ENCODE measurements at regions not wholly inside any gene's neighbourhood (a gene's known extent, or its start where the extent isn't known, plus 50 kb on each side); places are given as distances from the start of the nearest gene placed in this dataset.

DNA sequence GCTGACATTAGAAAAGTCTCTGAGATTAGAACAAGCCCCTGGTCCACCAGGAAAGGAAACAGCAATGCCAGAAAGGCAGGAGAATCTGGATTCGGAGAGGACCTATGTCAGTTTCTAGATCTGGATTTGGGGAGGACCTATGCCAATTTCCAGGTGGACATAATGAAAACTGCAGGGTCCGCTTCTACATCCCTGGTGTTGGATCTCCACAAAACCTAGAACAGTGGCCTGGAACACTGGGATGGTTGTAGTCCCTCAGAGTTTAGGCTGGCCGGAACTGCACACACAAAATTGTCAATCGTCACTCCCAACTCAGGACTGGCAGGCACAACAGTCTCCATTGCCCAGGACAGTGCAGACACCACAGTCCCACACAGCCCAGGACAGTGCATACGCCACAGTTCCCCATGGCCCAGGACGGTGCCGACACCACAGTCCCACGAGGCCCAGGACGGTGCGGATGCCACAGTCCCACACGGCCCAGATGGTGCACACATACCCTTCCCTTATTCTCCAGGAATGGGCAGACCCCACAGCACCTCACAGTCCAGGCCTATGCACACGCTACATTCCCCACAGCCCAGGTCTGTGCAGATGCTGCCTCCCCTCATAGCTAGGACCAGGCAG lies 341.7 kb downstream of the UQCRFS1 start:
- Histone ChIP-seq H3K27ac (no peak overlapping the region), H3K4me1 (replicated peaks in 1 of 2) (no peaks in the 10 kb centered on the region), H3K9me3 (replicated peaks in 1 of 3) (no peaks in the 10 kb centered on the region), H3K4me3 (no peak overlapping the region), H3K27me3 (no peaks in the 10 kb centered on the region), H3K36me3 (replicated peaks in 1 of 2) (no peaks in the 10 kb centered on the region)
- intact Hi-C loops (cut with DNase I) = no loop called here
- 82 to 90% (median 87%) methylated on average over 5 to 12 of the region's 12 CpGs for WGBS, 4 donors
- DNase-seq = no peak
- TF ChIP-seq, protein P1, sequence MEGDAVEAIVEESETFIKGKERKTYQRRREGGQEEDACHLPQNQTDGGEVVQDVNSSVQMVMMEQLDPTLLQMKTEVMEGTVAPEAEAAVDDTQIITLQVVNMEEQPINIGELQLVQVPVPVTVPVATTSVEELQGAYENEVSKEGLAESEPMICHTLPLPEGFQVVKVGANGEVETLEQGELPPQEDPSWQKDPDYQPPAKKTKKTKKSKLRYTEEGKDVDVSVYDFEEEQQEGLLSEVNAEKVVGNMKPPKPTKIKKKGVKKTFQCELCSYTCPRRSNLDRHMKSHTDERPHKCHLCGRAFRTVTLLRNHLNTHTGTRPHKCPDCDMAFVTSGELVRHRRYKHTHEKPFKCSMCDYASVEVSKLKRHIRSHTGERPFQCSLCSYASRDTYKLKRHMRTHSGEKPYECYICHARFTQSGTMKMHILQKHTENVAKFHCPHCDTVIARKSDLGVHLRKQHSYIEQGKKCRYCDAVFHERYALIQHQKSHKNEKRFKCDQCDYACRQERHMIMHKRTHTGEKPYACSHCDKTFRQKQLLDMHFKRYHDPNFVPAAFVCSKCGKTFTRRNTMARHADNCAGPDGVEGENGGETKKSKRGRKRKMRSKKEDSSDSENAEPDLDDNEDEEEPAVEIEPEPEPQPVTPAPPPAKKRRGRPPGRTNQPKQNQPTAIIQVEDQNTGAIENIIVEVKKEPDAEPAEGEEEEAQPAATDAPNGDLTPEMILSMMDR (IDR thresholded peaks at IDR 0.05) = no peak
- TF ChIP-seq POLR2A (IDR thresholded peaks at IDR 0.05) = no peak

DNA sequence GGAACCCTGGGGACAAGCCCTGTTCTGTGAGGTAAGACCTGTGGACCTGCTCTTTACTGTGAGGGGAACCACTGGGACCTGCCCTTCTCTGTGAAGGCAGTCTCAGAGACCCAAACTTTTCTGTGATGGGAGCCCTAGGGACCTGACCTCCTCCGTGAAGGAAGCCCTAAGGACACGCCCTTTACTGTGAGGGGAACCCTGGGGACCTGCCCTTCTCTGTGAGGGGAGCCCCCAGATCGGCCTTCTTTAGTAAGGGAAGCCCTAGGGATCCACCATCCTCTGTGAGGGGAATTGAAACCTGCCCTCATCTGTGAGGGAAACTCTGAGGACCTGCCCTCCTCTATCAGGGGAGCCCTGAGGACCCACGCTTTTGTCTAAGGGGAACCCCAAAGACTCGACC lies 343.5 kb downstream of the UQCRFS1 start:
- intact Hi-C loops (cut with DNase I) = no loop called here
- H3K27me3 ChIP-seq = no peaks in the 10 kb centered on the region
- TF ChIP-seq, protein P1 (IDR thresholded peaks at IDR 0.05) = no peak
- TF ChIP-seq POLR2A (IDR thresholded peaks at IDR 0.05) = no peak
- no peak overlapping the region for H3K4me3 ChIP-seq
- no peak for DNase-seq
- H3K27ac ChIP-seq = no peak overlapping the region
- H3K36me3 ChIP-seq (replicated peaks in 1 of 2) = no peaks in the 10 kb centered on the region
- peaks cover 2 to 7% of the 10 kb centered on the region in 2 donors for H3K4me1 ChIP-seq (replicated peaks in 1 of 2)
- WGBS, 4 donors = 66 to 83% (median 67%) methylated on average over 4 to 5 of the region's 5 CpGs
- H3K9me3 ChIP-seq (replicated peaks in 1 of 3) = no peaks in the 10 kb centered on the region

GRCh38 chr19:28868836-28869235 lies 344.1 kb downstream of the UQCRFS1 start:
- Histone ChIP-seq H3K27ac (no peak overlapping the region), H3K27me3 (no peaks in the 10 kb centered on the region), H3K36me3 (replicated peaks in 1 of 2) (no peaks in the 10 kb centered on the region), H3K4me3 (no peak overlapping the region), H3K4me1 (replicated peaks in 1 of 2) (peaks cover 8 to 10% of the 10 kb centered on the region in 2 donors), H3K9me3 (replicated peaks in 1 of 3) (no peaks in the 10 kb centered on the region)
- TF ChIP-seq, protein P1 (IDR thresholded peaks at IDR 0.05) = no peak
- no peak for TF ChIP-seq POLR2A (IDR thresholded peaks at IDR 0.05)
- intact Hi-C loops (cut with DNase I) = no loop called here
- DNase-seq = no peak
- 86 to 90% (median 87%) methylated on average over 9 of the region's 9 CpGs for WGBS, 4 donors

DNA sequence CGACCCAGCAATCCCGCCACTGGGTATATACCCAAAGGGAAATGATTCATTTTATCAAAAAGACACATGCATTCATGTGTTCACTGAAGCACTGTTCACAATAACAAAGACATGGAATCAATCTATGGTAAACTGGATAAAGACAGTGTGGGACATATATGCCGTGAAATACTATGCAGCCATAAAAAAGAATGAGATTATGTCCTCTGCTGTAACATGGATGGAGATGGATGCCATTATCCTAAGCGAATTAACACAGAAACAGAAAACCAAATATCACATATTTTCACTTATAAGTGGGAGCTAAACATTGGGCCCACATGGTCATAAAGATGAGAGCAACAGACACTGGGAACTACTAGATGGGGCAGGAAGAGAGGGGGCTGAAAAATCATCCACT lies 345.0 kb downstream of the UQCRFS1 start:
- Histone ChIP-seq H3K9me3 (replicated peaks in 1 of 3) (no peaks in the 10 kb centered on the region), H3K4me3 (no peak overlapping the region), H3K27ac (no peak overlapping the region), H3K36me3 (replicated peaks in 1 of 2) (no peaks in the 10 kb centered on the region), H3K4me1 (replicated peaks in 1 of 2) (peaks cover 10% of the 10 kb centered on the region in 2 donors), H3K27me3 (no peaks in the 10 kb centered on the region)
- WGBS, 4 donors = 80 to 87% (median 85%) methylated on average over 4 of the region's 4 CpGs
- no peak for DNase-seq
- TF ChIP-seq, protein P1 (IDR thresholded peaks at IDR 0.05) = no peak
- no peak for TF ChIP-seq POLR2A (IDR thresholded peaks at IDR 0.05)
- intact Hi-C loops (cut with DNase I) = no loop called here
